ENCODE measurements at regions not wholly inside any gene's neighbourhood (a gene's known extent, or its start where the extent isn't known, plus 50 kb on each side); places are given as distances from the start of the nearest gene placed in this dataset.

GRCh38 chr5:165508861-165509260, 2003.4 kb downstream of the MAT2B start:
- SMC1A ChIA-PET (ENCODE audit: uncharacterized antibody, unreplicated experiment): no interaction called here
- intact Hi-C loops (cut with micrococcal nuclease; ENCODE audit: unreplicated experiment) (no loop called here), in situ Hi-C loops (cut with MboI) (no loop called here)
- RAD21 ChIA-PET (ENCODE audit: unreplicated experiment): no interaction called here
- no peaks in the 10 kb centered on the region for H4K20me1 ChIP-seq (ENCODE audit: control insufficient read depth, insufficient read depth)
- H3K27ac ChIP-seq (ENCODE audit: control insufficient read depth, insufficient read depth): no peak overlapping the region
- no peaks in the 10 kb centered on the region for H3K27me3 ChIP-seq (replicated peaks in 1 of 2; ENCODE audit: control insufficient read depth in 2 of 2, insufficient read depth in 2 of 2, low read length in 1 of 2)
- ATAC-seq (no peak), DNase-seq (ENCODE audit: low read depth, low spot score) (no peak), FAIRE-seq (no peak)
- no peaks in the 10 kb centered on the region for H3K79me2 ChIP-seq (ENCODE audit: control insufficient read depth, insufficient read depth, low read length)
- CTCF ChIA-PET: no interaction called here
- BruUV-seq (replicated peaks): no TSS peak
- H3K9me3 ChIP-seq (replicated peaks; ENCODE audit: control insufficient read depth, insufficient read depth, low read length): no peaks in the 10 kb centered on the region
- H2AFZ ChIP-seq (ENCODE audit: control insufficient read depth, low read depth, low read length): no peak overlapping the region
- POLR2A ChIA-PET: no interaction called here
- no peak overlapping the region for H3K9ac ChIP-seq (ENCODE audit: control insufficient read depth, insufficient read depth, low read length)
- H3K4me2 ChIP-seq (ENCODE audit: control insufficient read depth, insufficient read depth): no peak overlapping the region
- H3K36me3 ChIP-seq (ENCODE audit: control insufficient read depth in 2 of 2, insufficient read depth in 2 of 2, low read length in 1 of 2): no peaks in the 10 kb centered on the region
- H3K4me3 ChIP-seq: no peak overlapping the region
- TF ChIP-seq PML (IDR thresholded peaks at IDR 0.05; ENCODE audit: low read length) (no peak), ZBTB11 (CRISPR knock-in tag; IDR thresholded peaks at IDR 0.05) (no peak), HDAC2 (IDR thresholded peaks at IDR 0.05) (no peak), E2F8 (IDR thresholded peaks at IDR 0.05; ENCODE audit: low read depth, partially characterized antibody) (no peak), FOXM1 (IDR thresholded peaks at IDR 0.05; ENCODE audit: low read depth, low read length) (no peak), TARDBP (IDR thresholded peaks at IDR 0.05; ENCODE audit: borderline replicate concordance) (no peak), DPF2 (IDR thresholded peaks at IDR 0.05) (no peak), MYB (IDR thresholded peaks at IDR 0.05; ENCODE audit: borderline replicate concordance, low read depth, low read length) (no peak), IRF4 (IDR thresholded peaks at IDR 0.05; ENCODE audit: low read depth, low read length) (no peak), EZH2 (IDR thresholded peaks at IDR 0.05; ENCODE audit: borderline replicate concordance, control insufficient read depth, low read depth, low read length) (no peak), PAX5 (IDR thresholded peaks at IDR 0.05; ENCODE audit: borderline replicate concordance, low read depth, low read length) (no peak), MLLT1 (IDR thresholded peaks at IDR 0.05) (no peak), ZNF217 (IDR thresholded peaks at IDR 0.05) (no peak), NFXL1 (IDR thresholded peaks at IDR 0.05; ENCODE audit: borderline replicate concordance) (no peak)
- no peaks in the 10 kb centered on the region for H3K4me1 ChIP-seq (ENCODE audit: control insufficient read depth, insufficient read depth, low read length)

All from GM12878 (cell line).